Parathyroid adenoma (tissue), 2 donors: ENCODE measurements at regions not wholly inside any gene's neighbourhood (a gene's known extent, or its start where the extent isn't known, plus 50 kb on each side); places are given as distances from the start of the nearest gene placed in this dataset.

Experiments
- H2AFZ ChIP-seq: fragments of 300-600 bp; sonication (generic); one replicate; pipeline ENCODE4 v1.7.0; 2017; ENCODE audit warnings: antibody characterized with exemption, mild to moderate bottlenecking
- H3K27ac ChIP-seq: fragments of 300-600 bp; sonication (generic); one replicate; pipeline ENCODE4 v1.7.0; 2017
- H3K27me3 ChIP-seq: fragments of 300-600 bp; sonication (generic); one replicate; pipeline ENCODE4 v1.7.0; 2017; ENCODE audit warnings: low read length; ENCODE audit not compliant: control insufficient read depth, insufficient read depth
- H3K36me3 ChIP-seq: fragments of 300-600 bp; sonication (generic); one replicate; pipeline ENCODE4 v1.7.0; 2017; ENCODE audit warnings: low read length; ENCODE audit not compliant: control insufficient read depth, insufficient read depth
- H3K4me1 ChIP-seq: fragments of 300-600 bp; sonication (generic); one replicate; pipeline ENCODE4 v1.7.0; 2017; ENCODE audit warnings: control low read depth
- H3K4me2 ChIP-seq: fragments of 300-600 bp; sonication (generic); one replicate; pipeline ENCODE4 v1.7.0; 2017; ENCODE audit warnings: low read length
- H3K4me3 ChIP-seq: fragments of 300-600 bp; sonication (generic); one replicate; pipeline ENCODE4 v1.7.0; 2017; ENCODE audit warnings: low read depth, low read length
- H3K79me2 ChIP-seq: fragments of 300-600 bp; sonication (generic); one replicate; pipeline ENCODE4 v1.7.0; 2017; ENCODE audit warnings: control low read depth
- H3K9ac ChIP-seq: fragments of 300-600 bp; sonication (generic); one replicate; pipeline ENCODE4 v1.7.0; 2017; ENCODE audit warnings: mild to moderate bottlenecking
- H3K9me3 ChIP-seq: fragments of 300-600 bp; sonication (generic); one replicate; pipeline ENCODE4 v1.7.0; 2017; ENCODE audit warnings: low read length; ENCODE audit not compliant: control insufficient read depth
- CTCF ChIP-seq: fragments of 300-600 bp; sonication (generic); IDR thresholded peaks from one replicate; pipeline ENCODE4 v1.7.0; 2017; ENCODE audit warnings: antibody characterized with exemption, mild to moderate bottlenecking
- donor health status: primary hyperparathyroidism.

GRCh38 chr1:208844158-208844557 is 600.0 kb upstream of the PLXNA2 start:
- Histone ChIP-seq H3K4me1 (no peaks in the 10 kb centered on the region), H3K27me3 (no peaks in the 10 kb centered on the region), H3K79me2 (no peaks in the 10 kb centered on the region), H3K4me3 (no peak overlapping the region), H2AFZ (no peak overlapping the region), H3K36me3 (no peaks in the 10 kb centered on the region), H3K9ac (no peak overlapping the region), H3K27ac (no peak overlapping the region), H3K9me3 (no peaks in the 10 kb centered on the region), H3K4me2 (no peak overlapping the region)
- TF ChIP-seq CTCF = no peak

- H3K4me2 ChIP-seq = no peak overlapping the region
- H3K9me3 ChIP-seq = no peaks in the 10 kb centered on the region
- no peak overlapping the region for H2AFZ ChIP-seq
- H3K9ac ChIP-seq = no peak overlapping the region
- no peaks in the 10 kb centered on the region for H3K79me2 ChIP-seq
- no peaks in the 10 kb centered on the region for H3K27me3 ChIP-seq
- no peak overlapping the region for H3K27ac ChIP-seq
- no peak overlapping the region for H3K4me3 ChIP-seq
- H3K4me1 ChIP-seq = no peaks in the 10 kb centered on the region
- no peak for TF ChIP-seq CTCF
- H3K36me3 ChIP-seq = no peaks in the 10 kb centered on the region
Observed at GRCh38 chr1:208848854-208849253, 604.7 kb upstream of the PLXNA2 start.

GRCh38 chr1:208850442-208850841 is 606.3 kb upstream of the PLXNA2 start:
- no peak overlapping the region for H3K27ac ChIP-seq
- no peaks in the 10 kb centered on the region for H3K79me2 ChIP-seq
- no peak overlapping the region for H2AFZ ChIP-seq
- H3K36me3 ChIP-seq = no peaks in the 10 kb centered on the region
- H3K4me2 ChIP-seq = no peak overlapping the region
- no peaks in the 10 kb centered on the region for H3K9me3 ChIP-seq
- no peaks in the 10 kb centered on the region for H3K4me1 ChIP-seq
- H3K27me3 ChIP-seq = no peaks in the 10 kb centered on the region
- no peak overlapping the region for H3K9ac ChIP-seq
- H3K4me3 ChIP-seq = no peak overlapping the region
- no peak for TF ChIP-seq CTCF

GRCh38 chr1:208851366-208851765 is 607.2 kb upstream of the PLXNA2 start:
- Histone ChIP-seq H3K9ac (no peak overlapping the region), H2AFZ (no peak overlapping the region), H3K4me2 (no peak overlapping the region), H3K9me3 (no peaks in the 10 kb centered on the region), H3K27me3 (no peaks in the 10 kb centered on the region), H3K27ac (no peak overlapping the region), H3K79me2 (no peaks in the 10 kb centered on the region), H3K4me3 (no peak overlapping the region), H3K4me1 (no peaks in the 10 kb centered on the region), H3K36me3 (no peaks in the 10 kb centered on the region)
- TF ChIP-seq CTCF = no peak

- Histone ChIP-seq H3K4me1 (no peaks in the 10 kb centered on the region), H3K27ac (no peak overlapping the region), H3K9me3 (no peaks in the 10 kb centered on the region), H3K27me3 (no peaks in the 10 kb centered on the region), H3K4me3 (no peak overlapping the region), H3K4me2 (no peak overlapping the region), H3K9ac (no peak overlapping the region), H3K79me2 (no peaks in the 10 kb centered on the region), H2AFZ (no peak overlapping the region), H3K36me3 (no peaks in the 10 kb centered on the region)
- no peak for TF ChIP-seq CTCF
Observed at GRCh38 chr1:208852911-208853310, 608.7 kb upstream of the PLXNA2 start.
